PC-9 (cell line): ENCODE measurements at regions not wholly inside any gene's neighbourhood (a gene's known extent, or its start where the extent isn't known, plus 50 kb on each side); places are given as distances from the start of the nearest gene placed in this dataset.
"Not testable (repeated sequence)": the region's sequence is repeated elsewhere in the genome, so short reads cannot be mapped to it uniquely, and the experiment has no call there.

Experiments
- BruUV-seq: library from RNA; stranded (reverse); fragments of 400-500 nt; replicated peaks from 2 replicates; lab custom pipeline; 2021; lab: Mats Ljungman, UMichigan
- CTCF ChIA-PET: fragments of 300-600 bp; sonication (Branson Sonifier 250); formaldehyde crosslinking; loops from one replicate; lab custom pipeline; 2022; ENCODE audit warnings: antibody characterized with exemption; lab: Charles Lee
- POLR2A ChIA-PET: fragments of 300-600 bp; sonication (Branson Sonifier 250); formaldehyde crosslinking; loops from one replicate; lab custom pipeline; 2022; ENCODE audit warnings: antibody characterized with exemption; ENCODE audit not compliant: unreplicated experiment; lab: Charles Lee
- DNase-seq, 2 experiments: peaks; one replicate each; pipeline versions ENCODE4 v3.0.0 to v3.0.0-alpha.2; 2015 to 2022; ENCODE audit warnings: mixed read lengths in 1 of 2
- H2AFZ ChIP-seq: fragments of 200-600 bp; sonication (generic); 2 replicates; pipeline ENCODE4 v1.8.1; 2017; ENCODE audit warnings: antibody characterized with exemption
- H3F3A ChIP-seq: fragments of 200-600 bp; sonication (generic); 2 replicates; pipeline ENCODE4 v1.8.1; 2017; ENCODE audit warnings: antibody characterized with exemption, mild to moderate bottlenecking, low read depth; ENCODE audit not compliant: insufficient read depth
- H3K27ac ChIP-seq: fragments of 200-600 bp; sonication (generic); 2 replicates; pipeline ENCODE4 v1.6.1; 2016; ENCODE audit warnings: mixed run types
- H3K27me3 ChIP-seq: fragments of 200-600 bp; sonication (generic); 2 replicates; pipeline ENCODE4 v1.6.1; 2016; ENCODE audit warnings: low read depth, mixed run types; ENCODE audit not compliant: insufficient read depth
- H3K36me3 ChIP-seq: fragments of 200-600 bp; sonication (generic); 2 replicates; pipeline ENCODE4 v1.6.1; 2016; ENCODE audit warnings: low read depth, mixed run types
- H3K4me1 ChIP-seq: fragments of 200-600 bp; sonication (generic); replicated peaks from 2 replicates; pipeline ENCODE4 v1.6.1; 2016; ENCODE audit warnings: mixed run types; ENCODE audit not compliant: insufficient read depth
- H3K4me2 ChIP-seq: fragments of 200-600 bp; sonication (generic); 2 replicates; pipeline ENCODE4 v1.6.1; 2017; ENCODE audit warnings: mixed run types
- H3K4me3 ChIP-seq: fragments of 200-600 bp; sonication (generic); 2 replicates; pipeline ENCODE4 v1.6.1; 2016; ENCODE audit warnings: mixed run types
- H3K79me2 ChIP-seq: fragments of 200-600 bp; sonication (generic); 2 replicates; pipeline ENCODE4 v1.6.1; 2017; ENCODE audit warnings: low read depth, mixed run types
- H3K9me2 ChIP-seq: fragments of 200-600 bp; sonication (generic); 2 replicates; pipeline ENCODE4 v1.8.1; 2017; ENCODE audit warnings: mild to moderate bottlenecking; ENCODE audit not compliant: insufficient read depth
- H3K9me3 ChIP-seq: fragments of 200-600 bp; sonication (generic); 2 replicates; pipeline ENCODE4 v1.8.1; 2016; ENCODE audit warnings: low read depth; ENCODE audit not compliant: insufficient read depth
- H4K20me1 ChIP-seq: fragments of 200-600 bp; sonication (generic); 2 replicates; pipeline ENCODE4 v1.8.1; 2017; ENCODE audit not compliant: insufficient read depth
- CTCF ChIP-seq: fragments of 200-600 bp; sonication (generic); conservative IDR thresholded peaks from 2 replicates; pipeline ENCODE4 v1.6.1; 2017; ENCODE audit warnings: mixed run types, antibody characterized with exemption, mild to moderate bottlenecking, moderate library complexity
- EZH2 ChIP-seq: fragments of 200-600 bp; sonication (generic); IDR thresholded peaks from 2 replicates; pipeline ENCODE4 v1.8.0; 2017; ENCODE audit warnings: antibody characterized with exemption, low read depth
- intact Hi-C: fragments of 100-400 bp; cut with micrococcal nuclease; formaldehyde crosslinking; loops from one replicate; pipeline ENCODE4 v1.10.0; 2022; ENCODE audit not compliant: unreplicated experiment

GRCh38 chr2:91742973-91743490 lies 3051.6 kb downstream of the RPIA start:
- H3K4me1 ChIP-seq, H3K27me3 ChIP-seq, POLR2A ChIA-PET, H3K36me3 ChIP-seq, intact Hi-C loops, DNase-seq, H2AFZ ChIP-seq, H3F3A ChIP-seq, H3K9me3 ChIP-seq, H4K20me1 ChIP-seq, H3K9me2 ChIP-seq, H3K4me3 ChIP-seq, H3K79me2 ChIP-seq, H3K4me2 ChIP-seq, BruUV-seq, H3K27ac ChIP-seq, CTCF ChIA-PET: not testable (repeated sequence)

DNA sequence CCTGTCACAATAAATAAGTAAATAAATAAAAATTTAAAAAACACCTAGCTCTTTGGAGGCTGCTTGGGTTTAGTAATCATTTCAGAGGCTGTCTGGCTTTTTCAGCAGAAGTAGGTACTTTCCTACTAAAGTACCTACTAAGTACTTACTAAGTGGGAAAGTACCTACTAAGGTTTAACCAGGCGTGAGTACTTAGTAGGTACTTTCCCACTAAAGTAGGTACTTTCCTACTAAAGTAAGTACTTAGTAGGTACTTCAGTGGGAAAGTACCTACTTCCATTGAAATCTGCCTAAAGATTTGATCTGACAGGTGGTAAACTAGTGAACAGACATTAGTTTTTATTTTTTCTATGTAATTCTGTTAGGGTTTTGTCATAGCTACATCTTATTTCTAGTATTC lies 3052.4 kb downstream of the RPIA start:
- H3K27me3 ChIP-seq, H3K4me3 ChIP-seq, BruUV-seq, H2AFZ ChIP-seq, H3K27ac ChIP-seq, H3K36me3 ChIP-seq, H3K4me1 ChIP-seq, H3K79me2 ChIP-seq, CTCF ChIA-PET, H3K4me2 ChIP-seq, H3F3A ChIP-seq, DNase-seq, H3K9me3 ChIP-seq, intact Hi-C loops, POLR2A ChIA-PET, H3K9me2 ChIP-seq, H4K20me1 ChIP-seq: not testable (repeated sequence)

DNA sequence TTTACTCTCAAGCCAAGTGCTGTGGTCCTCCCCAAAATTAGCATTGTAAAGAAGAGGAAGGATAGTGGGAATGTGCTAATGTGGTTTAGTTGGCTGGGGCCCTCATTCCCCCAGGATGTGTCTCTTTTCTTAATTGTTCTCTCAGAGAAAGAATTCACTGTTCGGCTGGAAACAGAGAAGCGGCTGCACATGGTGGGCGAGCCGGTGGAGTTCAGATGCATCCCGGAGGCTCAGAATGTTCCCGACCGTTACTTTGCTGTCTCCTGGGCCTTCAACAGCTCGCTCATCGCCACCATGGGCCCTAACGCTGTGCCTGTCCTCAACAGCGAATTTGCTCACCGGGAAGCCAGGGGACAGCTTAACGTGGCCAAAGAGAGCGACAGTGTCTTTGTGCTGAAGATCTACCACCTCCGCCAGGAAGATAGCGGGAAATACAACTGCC lies 3053.2 kb downstream of the RPIA start:
- CTCF ChIA-PET, H2AFZ ChIP-seq: not testable (repeated sequence)

GRCh38 chr2:91748902-91749301 lies 3057.4 kb downstream of the RPIA start:
- Histone ChIP-seq H4K20me1 (no peaks in the 10 kb centered on the region), H3K4me1 (no peaks in the 10 kb centered on the region), H3K4me3 (no peak overlapping the region), H3K79me2 (no peaks in the 10 kb centered on the region), H3K9me3 (no peaks in the 10 kb centered on the region), H3K4me2 (no peak overlapping the region), H3K27me3 (peaks cover 4% of the 10 kb centered on the region; the same call in 1 of the 2 replicates), H3F3A (no peaks in the 10 kb centered on the region), H2AFZ (no peak overlapping the region), H3K27ac (no peak overlapping the region), H3K36me3 (no peaks in the 10 kb centered on the region), H3K9me2 (no peaks in the 10 kb centered on the region)
- POLR2A ChIA-PET, result no interaction called here
- TF ChIP-seq CTCF (no peak), EZH2 (no peak)
- CTCF ChIA-PET, result interaction anchor here (0.6 kb wide), 1 partner anchor 16 kb away, joined by 3 read pairs; no protein-coding TSS in a partner anchor
- intact Hi-C loops, result no loop called here
- BruUV-seq, result no TSS peak
- DNase-seq, result no peak

More for the DNA sequence above, 3053.2 kb downstream of the RPIA start:
- H3K9me2 ChIP-seq, H3K27ac ChIP-seq, H3K79me2 ChIP-seq, H3K4me2 ChIP-seq, H3F3A ChIP-seq, H3K4me3 ChIP-seq, H3K27me3 ChIP-seq, BruUV-seq, DNase-seq, H3K9me3 ChIP-seq, POLR2A ChIA-PET, H3K36me3 ChIP-seq, H4K20me1 ChIP-seq, H3K4me1 ChIP-seq, intact Hi-C loops: not testable (repeated sequence)

DNA sequence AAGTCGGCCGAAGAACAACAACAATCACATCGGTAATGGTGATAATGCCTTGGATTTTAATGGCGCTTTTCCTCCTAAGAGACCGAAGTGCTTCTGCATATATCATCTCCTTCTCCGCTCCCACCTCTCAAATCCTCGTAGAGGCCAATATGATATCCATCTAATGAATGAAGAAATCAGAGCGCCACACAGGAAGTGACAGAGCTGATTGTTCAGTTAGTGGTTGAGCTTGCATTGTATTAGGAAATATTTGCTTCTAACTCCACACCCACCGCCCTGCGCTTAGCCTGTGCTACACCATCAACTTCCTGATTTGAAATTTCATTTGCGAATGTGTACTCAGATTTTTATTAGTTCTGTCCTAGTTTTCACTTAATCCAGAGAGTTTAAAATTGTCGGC lies 3058.2 kb downstream of the RPIA start:
- H3K36me3 ChIP-seq, H3K4me3 ChIP-seq, H3K27ac ChIP-seq, CTCF ChIA-PET, DNase-seq, H4K20me1 ChIP-seq, H3K79me2 ChIP-seq, BruUV-seq, H2AFZ ChIP-seq, POLR2A ChIA-PET, H3K9me2 ChIP-seq, H3K4me2 ChIP-seq, H3K9me3 ChIP-seq, H3K27me3 ChIP-seq, H3K4me1 ChIP-seq, H3F3A ChIP-seq, intact Hi-C loops: not testable (repeated sequence)
